Endothelial cell of umbilical vein (primary cell): ENCODE measurements at regions not wholly inside any gene's neighbourhood (a gene's known extent, or its start where the extent isn't known, plus 50 kb on each side); places are given as distances from the start of the nearest gene placed in this dataset.

ENCODE experiments used
- BruUV-seq: library from RNA; stranded (reverse); fragments of 400-500 nt; replicated peaks from 2 replicates; lab custom pipeline; 2021; lab: Mats Ljungman, UMichigan
- CTCF ChIA-PET: fragments of 300-600, 350-600 bp; sonication (Branson Sonifier 250); formaldehyde crosslinking; loops from one replicate; lab custom pipeline; 2021; ENCODE audit warnings: antibody characterized with exemption, inconsistent platforms; lab: Charles Lee
- POLR2A ChIA-PET: fragments of 300-600, 350-600 bp; sonication (Branson Sonifier 250); formaldehyde crosslinking; loops from one replicate; lab custom pipeline; 2021; ENCODE audit warnings: antibody characterized with exemption, inconsistent platforms; lab: Charles Lee
- DNase-seq: peaks from one replicate; pipeline ENCODE4 v3.0.0-alpha.2; 2011; ENCODE audit warnings: low read depth, low spot score
- FAIRE-seq: peaks from 2 replicates; lab custom pipeline; 2011; peaks lifted over from hg19 to GRCh38; lab: Jason Lieb, UNC
- H2AFZ ChIP-seq: 2 replicates; pipeline ENCODE4 v1.6.0; 2012; ENCODE audit warnings: low read depth, low read length, control low read depth, inconsistent platforms
- H3K27ac ChIP-seq: 2 replicates; pipeline ENCODE4 v1.5.1; 2011; ENCODE audit warnings: low read depth, mild to moderate bottlenecking, control low read depth, low read length, moderate library complexity; ENCODE audit not compliant: insufficient read depth
- H3K27me3 ChIP-seq, 2 experiments: 2 replicates each; pipeline versions ENCODE4 v1.6.0 to v1.6.1; 2011; ENCODE audit warnings: low read length in 2 of 2, mixed read lengths in 1 of 2; ENCODE audit not compliant: control insufficient read depth in 2 of 2, insufficient read depth in 2 of 2
- H3K36me3 ChIP-seq, 2 experiments: 2 replicates in 1 of 2; 3 replicates in 1 of 2; pipeline ENCODE4 v1.5.1; 2011; ENCODE audit warnings: low read length in 2 of 2, mild to moderate bottlenecking in 1 of 2, moderate library complexity in 1 of 2; ENCODE audit not compliant: control insufficient read depth in 2 of 2, insufficient read depth in 2 of 2; ENCODE audit errors: extremely low read depth in 1 of 2
- H3K4me1 ChIP-seq: 3 replicates; pipeline ENCODE4 v1.5.1; 2011; ENCODE audit warnings: mild to moderate bottlenecking, low read length; ENCODE audit not compliant: control insufficient read depth, insufficient read depth; ENCODE audit errors: extremely low read depth
- H3K4me2 ChIP-seq: 2 replicates; pipeline ENCODE4 v1.6.1; 2011; ENCODE audit warnings: low read length, control low read depth, mixed read lengths; ENCODE audit not compliant: insufficient read depth
- H3K4me3 ChIP-seq, 3 experiments: fragments of 200-600 bp in 1 of 3; sonication (generic), shearing (Covaris generic) in 1 of 3; replicated peaks in 1 of 3; 2 replicates each; pipeline ENCODE4 v1.5.1; 2011 to 2016; ENCODE audit warnings: control low read depth in 3 of 3, low read length in 3 of 3, mild to moderate bottlenecking in 2 of 3, inconsistent platforms in 1 of 3, low read depth in 1 of 3, moderate library complexity in 1 of 3; ENCODE audit not compliant: insufficient read depth in 1 of 3
- H3K79me2 ChIP-seq: 2 replicates; pipeline ENCODE4 v1.6.0; 2012; ENCODE audit warnings: low read length, inconsistent platforms; ENCODE audit not compliant: control insufficient read depth, insufficient read depth
- H3K9ac ChIP-seq: replicated peaks from 2 replicates; pipeline ENCODE3; 2011; ENCODE audit warnings: low read length, control low read depth; ENCODE audit not compliant: insufficient read depth; ENCODE audit errors: extremely low read depth
- H3K9me1 ChIP-seq: replicated peaks from 3 replicates; pipeline ENCODE4 v1.6.0; 2011; ENCODE audit warnings: mild to moderate bottlenecking, low read length; ENCODE audit not compliant: control insufficient read depth, insufficient read depth; ENCODE audit errors: extremely low read depth
- H3K9me3 ChIP-seq: replicated peaks from 2 replicates; pipeline ENCODE4 v1.5.1; 2012; ENCODE audit warnings: low read length, inconsistent platforms; ENCODE audit not compliant: control insufficient read depth, insufficient read depth
- H4K20me1 ChIP-seq: replicated peaks from 2 replicates; pipeline ENCODE3; 2011; ENCODE audit warnings: mild to moderate bottlenecking, low read length; ENCODE audit not compliant: control insufficient read depth, insufficient read depth; ENCODE audit errors: extremely low read depth
- CTCF ChIP-seq, 2 donors: IDR thresholded peaks; 1 replicate in 1 of 2; 2 replicates in 1 of 2; pipeline ENCODE4 v1.5.1; 2011; ENCODE audit warnings: low read length in 2 of 2, mild to moderate bottlenecking in 2 of 2, moderate library complexity in 2 of 2, control low read depth in 1 of 2, inconsistent platforms in 1 of 2, low read depth in 1 of 2; ENCODE audit not compliant: insufficient read depth in 1 of 2; ENCODE audit errors: extremely low read depth in 1 of 2
- EZH2 ChIP-seq: IDR thresholded peaks from 2 replicates; pipeline ENCODE4 v1.6.1; 2012; ENCODE audit warnings: borderline replicate concordance, low read depth, mild to moderate bottlenecking, moderate library complexity, low read length, inconsistent platforms; ENCODE audit not compliant: severe bottlenecking
- FOS ChIP-seq: IDR thresholded peaks from 2 replicates; pipeline ENCODE4 v1.6.1; 2011; ENCODE audit warnings: mild to moderate bottlenecking, low read length, moderate library complexity, borderline replicate concordance; ENCODE audit not compliant: insufficient read depth
- GATA2 ChIP-seq: IDR thresholded peaks from 2 replicates; pipeline ENCODE4 v1.7.0; 2011; ENCODE audit warnings: low read depth, mild to moderate bottlenecking, moderate library complexity, mixed read lengths, low read length; ENCODE audit not compliant: insufficient read length, insufficient read depth
- JUN ChIP-seq: IDR thresholded peaks from 2 replicates; pipeline ENCODE4 v1.6.1; 2011; ENCODE audit warnings: borderline replicate concordance, low read depth; ENCODE audit not compliant: insufficient read length, insufficient read depth
- MAX ChIP-seq: IDR thresholded peaks from 2 replicates; pipeline ENCODE4 v1.6.1; 2011; ENCODE audit not compliant: insufficient read depth, insufficient read length
- MYC ChIP-seq: IDR thresholded peaks from one replicate; pipeline ENCODE4 v1.6.1; 2011; ENCODE audit warnings: mild to moderate bottlenecking, low read depth, low read length
- POLR2A ChIP-seq: IDR thresholded peaks from 2 replicates; pipeline ENCODE4 v1.6.1; 2012; ENCODE audit warnings: low read depth, mild to moderate bottlenecking, control low read depth, low read length
- POLR2AphosphoS5 ChIP-seq: IDR thresholded peaks from 2 replicates; pipeline ENCODE4 v1.6.1; 2012; ENCODE audit warnings: low read depth, mild to moderate bottlenecking, control low read depth, low read length, moderate library complexity; ENCODE audit not compliant: insufficient read depth
- dilution Hi-C: fragments of 300-500 bp; cut with MboI; formaldehyde crosslinking; loops from one replicate; pipeline ENCODE4 v1.15.0; 2019; ENCODE audit warnings: low sequenced_read_pairs; ENCODE audit not compliant: extremely low pct_ligation_motif_present
- intact Hi-C: fragments of 100-400 bp; cut with micrococcal nuclease; formaldehyde crosslinking; loops from one replicate; pipeline ENCODE4 v1.10.0; 2022

GRCh38 chr5:57853929-57854697 lies 371.5 kb upstream of the ACTBL2 start:
- Histone ChIP-seq H3K27me3 (no peaks in the 10 kb centered on the region), H3K36me3 (no peaks in the 10 kb centered on the region), H3K9me1 (no peaks in the 10 kb centered on the region), H3K27ac (no peak overlapping the region), H3K4me1 (no peaks in the 10 kb centered on the region), H3K79me2 (no peaks in the 10 kb centered on the region), H3K4me3 (no peak overlapping the region), H3K4me2 (no peak overlapping the region), H2AFZ (no peak overlapping the region), H3K9ac (no peak overlapping the region), H3K9me3 (no peaks in the 10 kb centered on the region), H4K20me1 (no peaks in the 10 kb centered on the region)
- ChIA-PET POLR2A (no interaction called here), CTCF (no interaction called here)
- FAIRE-seq (no peak), DNase-seq (no peak)
- no peak for TF ChIP-seq EZH2
- TF ChIP-seq POLR2A, result no peak
- no peak for TF ChIP-seq CTCF (IDR thresholded peaks at IDR 0.05; ENCODE audit: extremely low read depth in 1 of 2, insufficient read depth in 1 of 2, low read depth in 1 of 2, low read length in 2 of 2)
- no peak for TF ChIP-seq FOS
- no peak for TF ChIP-seq MYC
- TF ChIP-seq POLR2AphosphoS5, result no peak
- TF ChIP-seq GATA2, result no peak
- no peak for TF ChIP-seq MAX
- no peak for TF ChIP-seq JUN
- dilution Hi-C loops (no loop called here), intact Hi-C loops (no loop called here)
- BruUV-seq, result no TSS peak
